H9 (cell line): ENCODE measurements at regions not wholly inside any gene's neighbourhood (a gene's known extent, or its start where the extent isn't known, plus 50 kb on each side); places are given as distances from the start of the nearest gene placed in this dataset.

Source experiments
- DNase-seq: peaks from one replicate; pipeline ENCODE4 v3.0.0-alpha.2; 2017
- H2AFZ ChIP-seq: one replicate; pipeline ENCODE4 v1.6.1; 2013; ENCODE audit warnings: mild to moderate bottlenecking, low read length, control low read depth, moderate library complexity
- H2AK5ac ChIP-seq: 2 replicates; pipeline ENCODE4 v1.6.1; 2013; ENCODE audit warnings: low read length, control low read depth, mixed read lengths; ENCODE audit not compliant: insufficient read length
- H2BK120ac ChIP-seq: one replicate; pipeline ENCODE4 v1.6.1; 2013; ENCODE audit warnings: low read depth, mild to moderate bottlenecking, low read length, control low read depth, inconsistent platforms; ENCODE audit not compliant: poor library complexity, severe bottlenecking
- H2BK12ac ChIP-seq: 2 replicates; pipeline ENCODE4 v1.6.1; 2013; ENCODE audit warnings: low read length, control low read depth, mixed read lengths, low read depth; ENCODE audit not compliant: insufficient read length
- H2BK15ac ChIP-seq: 2 replicates; pipeline ENCODE4 v1.6.1; 2013; ENCODE audit warnings: low read depth, low read length, control low read depth
- H2BK20ac ChIP-seq: one replicate; pipeline ENCODE4 v1.6.1; 2013; ENCODE audit warnings: low read depth, mild to moderate bottlenecking, low read length, control low read depth, inconsistent platforms; ENCODE audit not compliant: poor library complexity, severe bottlenecking
- H2BK5ac ChIP-seq: 2 replicates; pipeline ENCODE4 v1.6.1; 2013; ENCODE audit warnings: low read length, control low read depth, mixed read lengths; ENCODE audit not compliant: insufficient read length
- H3K14ac ChIP-seq: 2 replicates; pipeline ENCODE4 v1.6.1; 2013; ENCODE audit warnings: low read length, control low read depth; ENCODE audit not compliant: insufficient read depth
- H3K18ac ChIP-seq: 2 replicates; pipeline ENCODE4 v1.6.1; 2013; ENCODE audit warnings: low read depth, mild to moderate bottlenecking, mixed read lengths, low read length, control low read depth; ENCODE audit not compliant: insufficient read length
- H3K23ac ChIP-seq: 2 replicates; pipeline ENCODE4 v1.6.1; 2013; ENCODE audit warnings: low read length, control low read depth, mixed read lengths, low read depth; ENCODE audit not compliant: insufficient read length
- H3K23me2 ChIP-seq: 2 replicates; pipeline ENCODE4 v1.6.1; 2013; ENCODE audit warnings: low read depth, mild to moderate bottlenecking, mixed read lengths, low read length, control low read depth; ENCODE audit not compliant: insufficient read length, poor library complexity, severe bottlenecking
- H3K27ac ChIP-seq: 2 replicates; pipeline ENCODE4 v1.5.1; 2013; ENCODE audit warnings: low read length, control low read depth, mixed read lengths, low read depth; ENCODE audit not compliant: insufficient read length
- H3K27me3 ChIP-seq: 2 replicates; pipeline ENCODE4 v1.6.1; 2013; ENCODE audit warnings: low read length, control low read depth, inconsistent platforms; ENCODE audit not compliant: insufficient read depth
- H3K4ac ChIP-seq: 2 replicates; pipeline ENCODE4 v1.6.1; 2013; ENCODE audit warnings: low read depth, mild to moderate bottlenecking, control low read depth, inconsistent platforms, low read length, moderate library complexity
- H3K4me1 ChIP-seq: 2 replicates; pipeline ENCODE4 v1.6.1; 2013; ENCODE audit warnings: low read length, control low read depth, inconsistent platforms; ENCODE audit not compliant: insufficient read depth
- H3K4me2 ChIP-seq: 2 replicates; pipeline ENCODE4 v1.6.1; 2013; ENCODE audit warnings: low read length, control low read depth, mixed read lengths; ENCODE audit not compliant: insufficient read length, insufficient read depth
- H3K56ac ChIP-seq: 2 replicates; pipeline ENCODE4 v1.6.1; 2013; ENCODE audit warnings: low read depth, mild to moderate bottlenecking, mixed read lengths, low read length, control low read depth; ENCODE audit not compliant: insufficient read length
- H3K79me1 ChIP-seq: 2 replicates; pipeline ENCODE4 v1.6.1; 2013; ENCODE audit warnings: low read depth, mild to moderate bottlenecking, moderate library complexity, low read length, control low read depth, inconsistent platforms; ENCODE audit not compliant: insufficient read depth, poor library complexity, severe bottlenecking
- H3K79me2 ChIP-seq: 2 replicates; pipeline ENCODE4 v1.6.1; 2013; ENCODE audit warnings: low read length, control low read depth, inconsistent platforms; ENCODE audit not compliant: insufficient read depth
- H3K9ac ChIP-seq: 2 replicates; pipeline ENCODE4 v1.6.1; 2013; ENCODE audit warnings: low read length, control low read depth, mixed read lengths; ENCODE audit not compliant: insufficient read length; ENCODE audit errors: extremely low read depth
- H3K9me3 ChIP-seq: one replicate; pipeline ENCODE4 v1.6.1; 2013; ENCODE audit warnings: low read depth, low read length, inconsistent platforms; ENCODE audit not compliant: control insufficient read depth
- H3T11ph ChIP-seq: one replicate; pipeline ENCODE4 v1.6.1; 2013; ENCODE audit warnings: mild to moderate bottlenecking, low read length, control low read depth, inconsistent platforms
- H4K20me1 ChIP-seq: one replicate; pipeline ENCODE4 v1.6.1; 2013; ENCODE audit not compliant: control insufficient read depth, insufficient read length, insufficient read depth
- H4K5ac ChIP-seq: 2 replicates; pipeline ENCODE4 v1.6.1; 2013; ENCODE audit warnings: low read depth, mild to moderate bottlenecking, mixed read lengths, low read length, control low read depth; ENCODE audit not compliant: insufficient read length
- H4K8ac ChIP-seq: replicated peaks from 2 replicates; pipeline ENCODE4 v1.6.1; 2013; ENCODE audit warnings: low read length, control low read depth, mixed read lengths, low read depth; ENCODE audit not compliant: insufficient read length
- H4K91ac ChIP-seq: 2 replicates; pipeline ENCODE4 v1.6.1; 2013; ENCODE audit warnings: low read depth, mild to moderate bottlenecking, moderate library complexity, mixed read lengths, low read length, control low read depth; ENCODE audit not compliant: insufficient read length
- H3K27ac Mint-ChIP-seq, 3 experiments: 2 replicates in 2 of 3; 3 replicates in 1 of 3; pipeline ENCODE4 v1.8.0; 2020 to 2021; ENCODE audit warnings: mixed read lengths in 3 of 3, mild to moderate bottlenecking in 1 of 3, moderate library complexity in 1 of 3
- H3K27me3 Mint-ChIP-seq: 2 replicates; pipeline ENCODE4 v1.8.0; 2021; ENCODE audit warnings: low read depth, mild to moderate bottlenecking, moderate library complexity, mixed read lengths
- H3K36me3 Mint-ChIP-seq, 3 experiments: 2 replicates in 2 of 3; 3 replicates in 1 of 3; pipeline ENCODE4 v1.8.0; 2020 to 2021; ENCODE audit warnings: low read depth in 3 of 3, mixed read lengths in 3 of 3; ENCODE audit not compliant: insufficient read depth in 1 of 3
- H3K4me1 Mint-ChIP-seq, 2 experiments: 2 replicates each; pipeline ENCODE4 v1.8.0; 2020; ENCODE audit warnings: mixed read lengths in 2 of 2
- H3K4me3 Mint-ChIP-seq, 2 experiments: 2 replicates in 1 of 2; 3 replicates in 1 of 2; pipeline ENCODE4 v1.8.0; 2020 to 2021; ENCODE audit warnings: mild to moderate bottlenecking in 2 of 2, mixed read lengths in 2 of 2, moderate library complexity in 1 of 2
- H3K9me3 Mint-ChIP-seq, 2 experiments: 2 replicates in 1 of 2; 3 replicates in 1 of 2; pipeline ENCODE4 v1.8.0; 2020; ENCODE audit warnings: mild to moderate bottlenecking in 2 of 2, mixed read lengths in 2 of 2, moderate library complexity in 1 of 2
- WGBS: extraction: QIAGEN DNeasy Blood & Tissue Kit; methylation state at CpG from one replicate; pipeline ENCODE4 v1.1.7; 2013; ENCODE audit warnings: missing lambda C conversion rate, low lambda C conversion rate, mixed read lengths; ENCODE audit not compliant: insufficient read length; ENCODE audit errors: extremely low coverage; 5-methylcytosine and 5-hydroxymethylcytosine counted together
- TF ChIP-seq, protein P1 (sequence below): fragments of 200-600 bp; sonication (generic); conservative IDR thresholded peaks from 3 replicates; pipeline ENCODE4 v1.8.0; 2021; ENCODE audit warnings: antibody characterized with exemption, mild to moderate bottlenecking

DNA sequence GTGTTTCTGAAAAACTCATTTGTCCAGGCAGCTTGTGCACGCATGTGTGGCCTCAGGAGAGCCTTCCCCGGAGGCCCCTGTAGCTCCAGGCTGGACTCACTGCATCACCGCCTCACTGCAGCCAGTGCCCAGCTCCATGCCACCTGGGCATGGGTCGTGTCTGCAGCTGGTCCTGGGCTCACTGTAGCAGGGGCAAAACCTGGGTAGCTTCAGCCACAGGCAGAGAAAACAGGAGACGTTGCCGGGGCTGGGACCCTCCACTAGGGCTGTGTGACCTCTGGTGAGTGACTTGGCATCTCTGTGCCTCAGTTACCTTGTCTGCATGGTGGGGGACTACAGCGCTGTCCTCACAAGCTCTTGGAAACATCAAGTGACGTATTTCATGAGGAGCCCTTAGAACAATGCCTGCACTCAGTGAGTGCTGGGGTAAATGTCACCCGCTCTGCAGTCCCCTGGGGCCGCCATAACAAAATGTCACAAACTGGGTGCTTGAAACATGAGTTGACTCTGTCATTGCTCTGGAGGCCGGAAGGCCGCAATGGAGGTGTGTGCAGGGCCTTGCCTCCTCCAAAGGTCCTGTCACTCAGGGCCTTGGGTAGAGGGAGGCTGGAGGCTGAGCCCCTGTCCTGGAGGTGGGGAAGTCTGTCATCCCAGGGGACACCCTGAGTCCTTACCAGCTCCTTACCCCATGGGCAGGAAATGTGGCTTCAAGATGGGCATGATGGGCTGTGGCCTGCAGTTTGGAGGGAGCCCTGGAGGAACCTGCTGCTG lies 488.7 kb downstream of the TBC1D22A start:
- Mint-ChIP-seq H3K4me3 (no peak overlapping the region), H3K36me3 (peaks cover 3 to 35% (median 17%) of the 10 kb centered on the region in 3 experiments), H3K27me3 (peaks cover 5% of the 10 kb centered on the region), H3K4me1 (no peaks in the 10 kb centered on the region), H3K9me3 (peaks cover 80 to 89% of the 10 kb centered on the region in 2 experiments), H3K27ac (no peak overlapping the region)
- H3K9me3 ChIP-seq, result peaks cover 71% of the 10 kb centered on the region
- H2BK12ac ChIP-seq, result no peak overlapping the region
- H3K79me2 ChIP-seq, result no peaks in the 10 kb centered on the region
- H3K9ac ChIP-seq, result no peak overlapping the region
- TF ChIP-seq, protein P1, sequence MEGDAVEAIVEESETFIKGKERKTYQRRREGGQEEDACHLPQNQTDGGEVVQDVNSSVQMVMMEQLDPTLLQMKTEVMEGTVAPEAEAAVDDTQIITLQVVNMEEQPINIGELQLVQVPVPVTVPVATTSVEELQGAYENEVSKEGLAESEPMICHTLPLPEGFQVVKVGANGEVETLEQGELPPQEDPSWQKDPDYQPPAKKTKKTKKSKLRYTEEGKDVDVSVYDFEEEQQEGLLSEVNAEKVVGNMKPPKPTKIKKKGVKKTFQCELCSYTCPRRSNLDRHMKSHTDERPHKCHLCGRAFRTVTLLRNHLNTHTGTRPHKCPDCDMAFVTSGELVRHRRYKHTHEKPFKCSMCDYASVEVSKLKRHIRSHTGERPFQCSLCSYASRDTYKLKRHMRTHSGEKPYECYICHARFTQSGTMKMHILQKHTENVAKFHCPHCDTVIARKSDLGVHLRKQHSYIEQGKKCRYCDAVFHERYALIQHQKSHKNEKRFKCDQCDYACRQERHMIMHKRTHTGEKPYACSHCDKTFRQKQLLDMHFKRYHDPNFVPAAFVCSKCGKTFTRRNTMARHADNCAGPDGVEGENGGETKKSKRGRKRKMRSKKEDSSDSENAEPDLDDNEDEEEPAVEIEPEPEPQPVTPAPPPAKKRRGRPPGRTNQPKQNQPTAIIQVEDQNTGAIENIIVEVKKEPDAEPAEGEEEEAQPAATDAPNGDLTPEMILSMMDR, result no peak
- H3T11ph ChIP-seq, result no peak overlapping the region
- H4K8ac ChIP-seq, result no peak overlapping the region
- H3K4me1 ChIP-seq, result no peaks in the 10 kb centered on the region
- H3K79me1 ChIP-seq, result no peaks in the 10 kb centered on the region
- no peak overlapping the region for H3K18ac ChIP-seq
- H2AK5ac ChIP-seq, result no peak overlapping the region
- no peak overlapping the region for H2BK120ac ChIP-seq
- H3K14ac ChIP-seq, result no peak overlapping the region
- H2BK5ac ChIP-seq, result no peak overlapping the region
- H3K4ac ChIP-seq, result no peak overlapping the region
- DNase-seq, result no peak
- no peak overlapping the region for H3K23ac ChIP-seq
- no CpG with 5 or more reads among the region's 12 CpGs for WGBS
- no peak overlapping the region for H3K27ac ChIP-seq
- H2BK20ac ChIP-seq, result no peak overlapping the region
- no peak overlapping the region for H4K91ac ChIP-seq
- no peaks in the 10 kb centered on the region for H3K27me3 ChIP-seq
- no peak overlapping the region for H3K56ac ChIP-seq
- H3K4me2 ChIP-seq, result no peak overlapping the region
- no peaks in the 10 kb centered on the region for H3K23me2 ChIP-seq
- H4K20me1 ChIP-seq, result no peaks in the 10 kb centered on the region
- H4K5ac ChIP-seq, result no peak overlapping the region
- no peak overlapping the region for H2AFZ ChIP-seq
- no peak overlapping the region for H2BK15ac ChIP-seq
